GM23338 (cell line): ENCODE measurements at regions not wholly inside any gene's neighbourhood (a gene's known extent, or its start where the extent isn't known, plus 50 kb on each side); places are given as distances from the start of the nearest gene placed in this dataset.
A peak's percentile ranks its signal among the peaks of the same experiment; 100 is the strongest.

Experiments used
- ATAC-seq: fragments of 200-7000 bp; cut with Tn5 transposase; 3 replicates; pipeline ENCODE4 v1.9.1; 2020
- DNase-seq: peaks from one replicate; pipeline ENCODE4 v3.0.0-alpha.2; 2015; ENCODE audit warnings: low spot score
- H2AFZ ChIP-seq: fragments of 200-600 bp; sonication (generic); 2 replicates; pipeline ENCODE4 v1.8.0; 2016; ENCODE audit warnings: antibody characterized with exemption, mild to moderate bottlenecking, moderate library complexity
- H3F3A ChIP-seq: fragments of 200-600 bp; sonication (generic); replicated peaks from 2 replicates; pipeline ENCODE4 v1.8.0; 2017; ENCODE audit warnings: antibody characterized with exemption, mixed run types, low read depth
- H3K27ac ChIP-seq: fragments of 200-600 bp; sonication (generic); 2 replicates; pipeline ENCODE4 v1.6.1; 2016; ENCODE audit warnings: low read depth
- H3K27me3 ChIP-seq: fragments of 200-600 bp; sonication (generic); 2 replicates; pipeline ENCODE4 v1.8.0; 2016; ENCODE audit warnings: mild to moderate bottlenecking, mixed run types, moderate library complexity; ENCODE audit not compliant: insufficient read depth
- H3K36me3 ChIP-seq: fragments of 200-600 bp; sonication (generic); 2 replicates; pipeline ENCODE4 v1.8.0; 2016; ENCODE audit warnings: mild to moderate bottlenecking; ENCODE audit not compliant: insufficient read depth
- H3K4me1 ChIP-seq: fragments of 200-600 bp; sonication (generic); 2 replicates; pipeline ENCODE4 v1.8.0; 2016; ENCODE audit warnings: mild to moderate bottlenecking, moderate library complexity; ENCODE audit not compliant: insufficient read depth
- H3K4me2 ChIP-seq: fragments of 200-600 bp; sonication (generic); 2 replicates; pipeline ENCODE4 v1.7.1; 2017; ENCODE audit warnings: mixed run types
- H3K4me3 ChIP-seq: fragments of 200-600 bp; sonication (generic); 2 replicates; pipeline ENCODE4 v1.6.1; 2016; ENCODE audit warnings: mixed run types
- H3K79me2 ChIP-seq: fragments of 200-600 bp; sonication (generic); replicated peaks from 2 replicates; pipeline ENCODE4 v1.8.0; 2017; ENCODE audit warnings: mild to moderate bottlenecking; ENCODE audit not compliant: insufficient read depth
- H3K9me2 ChIP-seq: fragments of 200-600 bp; sonication (generic); 2 replicates; pipeline ENCODE4 v1.8.0; 2017; ENCODE audit not compliant: insufficient read depth
- H4K20me1 ChIP-seq: fragments of 200-600 bp; sonication (generic); replicated peaks from 2 replicates; pipeline ENCODE4 v1.8.0; 2017; ENCODE audit warnings: mild to moderate bottlenecking; ENCODE audit not compliant: insufficient read depth
- H3K27ac Mint-ChIP-seq: 2 replicates; pipeline ENCODE4 v1.8.0; 2020; ENCODE audit warnings: inconsistent platforms, mild to moderate bottlenecking, moderate library complexity, mixed read lengths
- H3K27me3 Mint-ChIP-seq: 3 replicates; pipeline ENCODE4 v1.8.0; 2022; ENCODE audit warnings: low read depth, mild to moderate bottlenecking, moderate library complexity, mixed read lengths, inconsistent platforms; ENCODE audit not compliant: insufficient read depth, poor library complexity
- H3K36me3 Mint-ChIP-seq: 3 replicates; pipeline ENCODE4 v1.8.0; 2021; ENCODE audit warnings: low read depth, mild to moderate bottlenecking, inconsistent platforms, moderate library complexity, mixed read lengths
- H3K4me1 Mint-ChIP-seq: 3 replicates; pipeline ENCODE4 v1.8.0; 2020; ENCODE audit warnings: mild to moderate bottlenecking, inconsistent platforms, mixed read lengths
- H3K4me3 Mint-ChIP-seq: 3 replicates; pipeline ENCODE4 v1.8.0; 2021; ENCODE audit warnings: moderate library complexity, mild to moderate bottlenecking, inconsistent platforms, mixed read lengths
- H3K9me3 Mint-ChIP-seq: 3 replicates; pipeline ENCODE4 v1.8.0; 2020; ENCODE audit warnings: moderate library complexity, mild to moderate bottlenecking, inconsistent platforms, mixed read lengths
- CREB1 ChIP-seq: fragments of 250-450 bp; sonication (Bioruptor Pico); IDR thresholded peaks from 2 replicates; pipeline ENCODE4 v1.5.0; 2020; ENCODE audit warnings: low read depth, mild to moderate bottlenecking, moderate library complexity
- EZH2 ChIP-seq: fragments of 200-600 bp; sonication (generic); IDR thresholded peaks from one replicate; pipeline ENCODE4 v1.8.0; 2017; ENCODE audit warnings: antibody characterized with exemption, mild to moderate bottlenecking, low read depth; ENCODE audit not compliant: unreplicated experiment
- EZH2phosphoT487 ChIP-seq: fragments of 200-600 bp; sonication (generic); IDR thresholded peaks from one replicate; pipeline ENCODE4 v1.8.1; 2018; ENCODE audit warnings: antibody characterized with exemption; ENCODE audit not compliant: unreplicated experiment
- JUNB ChIP-seq: IDR thresholded peaks from one replicate; pipeline ENCODE4 v1.6.1; 2016; ENCODE audit warnings: antibody characterized with exemption; ENCODE audit not compliant: unreplicated experiment
- NANOG ChIP-seq: IDR thresholded peaks from 2 replicates; pipeline ENCODE4 v1.6.1; 2016; ENCODE audit warnings: antibody characterized with exemption, borderline replicate concordance
- POLR2AphosphoS5 ChIP-seq: IDR thresholded peaks from 2 replicates; pipeline ENCODE4 v1.6.1; 2016; ENCODE audit warnings: antibody characterized with exemption, low read depth
- STAT1 ChIP-seq: IDR thresholded peaks from one replicate; pipeline ENCODE4 v1.6.1; 2016; ENCODE audit warnings: antibody characterized with exemption; ENCODE audit not compliant: unreplicated experiment
- ZNF114 ChIP-seq: fragments of 250-450 bp; sonication (Bioruptor Pico); IDR thresholded peaks from 2 replicates; pipeline ENCODE4 v1.5.0; 2020; ENCODE audit warnings: mild to moderate bottlenecking, moderate library complexity
- ZNF331 ChIP-seq: fragments of 250-450 bp; sonication (Bioruptor Pico); IDR thresholded peaks from 2 replicates; pipeline ENCODE4 v1.5.0; 2020; ENCODE audit warnings: low read depth, mild to moderate bottlenecking, moderate library complexity
- TF ChIP-seq, protein P1 (sequence below): IDR thresholded peaks from one replicate; pipeline ENCODE4 v1.6.1; 2018; ENCODE audit warnings: antibody characterized with exemption; ENCODE audit not compliant: unreplicated experiment
- TF ChIP-seq, protein P2 (sequence below): IDR thresholded peaks from 2 replicates; pipeline ENCODE4 v1.6.1; 2016; ENCODE audit warnings: antibody characterized with exemption
- TF ChIP-seq, protein P3 (sequence below), 2 experiments: fragments of 200-600 bp in 1 of 2; sonication (generic) in 1 of 2; conservative IDR thresholded peaks; 2 replicates each; pipeline versions ENCODE4 v1.5.1 to v1.6.1; 2016 to 2017; ENCODE audit warnings: antibody characterized with exemption in 2 of 2, low read depth in 2 of 2, mild to moderate bottlenecking in 2 of 2, moderate library complexity in 1 of 2
- TF ChIP-seq, protein P4 (sequence below): fragments of 250-450 bp; sonication (Bioruptor Pico); IDR thresholded peaks from 2 replicates; pipeline ENCODE4 v1.5.0; 2020; ENCODE audit warnings: mild to moderate bottlenecking, moderate library complexity

GRCh38 chr10:53403688-53404087 is 631.1 kb upstream of the MBL2 start:
- no peak for DNase-seq
- TF ChIP-seq EZH2phosphoT487: no peak
- TF ChIP-seq, protein P1, sequence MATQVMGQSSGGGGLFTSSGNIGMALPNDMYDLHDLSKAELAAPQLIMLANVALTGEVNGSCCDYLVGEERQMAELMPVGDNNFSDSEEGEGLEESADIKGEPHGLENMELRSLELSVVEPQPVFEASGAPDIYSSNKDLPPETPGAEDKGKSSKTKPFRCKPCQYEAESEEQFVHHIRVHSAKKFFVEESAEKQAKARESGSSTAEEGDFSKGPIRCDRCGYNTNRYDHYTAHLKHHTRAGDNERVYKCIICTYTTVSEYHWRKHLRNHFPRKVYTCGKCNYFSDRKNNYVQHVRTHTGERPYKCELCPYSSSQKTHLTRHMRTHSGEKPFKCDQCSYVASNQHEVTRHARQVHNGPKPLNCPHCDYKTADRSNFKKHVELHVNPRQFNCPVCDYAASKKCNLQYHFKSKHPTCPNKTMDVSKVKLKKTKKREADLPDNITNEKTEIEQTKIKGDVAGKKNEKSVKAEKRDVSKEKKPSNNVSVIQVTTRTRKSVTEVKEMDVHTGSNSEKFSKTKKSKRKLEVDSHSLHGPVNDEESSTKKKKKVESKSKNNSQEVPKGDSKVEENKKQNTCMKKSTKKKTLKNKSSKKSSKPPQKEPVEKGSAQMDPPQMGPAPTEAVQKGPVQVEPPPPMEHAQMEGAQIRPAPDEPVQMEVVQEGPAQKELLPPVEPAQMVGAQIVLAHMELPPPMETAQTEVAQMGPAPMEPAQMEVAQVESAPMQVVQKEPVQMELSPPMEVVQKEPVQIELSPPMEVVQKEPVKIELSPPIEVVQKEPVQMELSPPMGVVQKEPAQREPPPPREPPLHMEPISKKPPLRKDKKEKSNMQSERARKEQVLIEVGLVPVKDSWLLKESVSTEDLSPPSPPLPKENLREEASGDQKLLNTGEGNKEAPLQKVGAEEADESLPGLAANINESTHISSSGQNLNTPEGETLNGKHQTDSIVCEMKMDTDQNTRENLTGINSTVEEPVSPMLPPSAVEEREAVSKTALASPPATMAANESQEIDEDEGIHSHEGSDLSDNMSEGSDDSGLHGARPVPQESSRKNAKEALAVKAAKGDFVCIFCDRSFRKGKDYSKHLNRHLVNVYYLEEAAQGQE: no peak
- TF ChIP-seq, protein P2, sequence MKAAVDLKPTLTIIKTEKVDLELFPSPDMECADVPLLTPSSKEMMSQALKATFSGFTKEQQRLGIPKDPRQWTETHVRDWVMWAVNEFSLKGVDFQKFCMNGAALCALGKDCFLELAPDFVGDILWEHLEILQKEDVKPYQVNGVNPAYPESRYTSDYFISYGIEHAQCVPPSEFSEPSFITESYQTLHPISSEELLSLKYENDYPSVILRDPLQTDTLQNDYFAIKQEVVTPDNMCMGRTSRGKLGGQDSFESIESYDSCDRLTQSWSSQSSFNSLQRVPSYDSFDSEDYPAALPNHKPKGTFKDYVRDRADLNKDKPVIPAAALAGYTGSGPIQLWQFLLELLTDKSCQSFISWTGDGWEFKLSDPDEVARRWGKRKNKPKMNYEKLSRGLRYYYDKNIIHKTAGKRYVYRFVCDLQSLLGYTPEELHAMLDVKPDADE: no peak
- TF ChIP-seq JUNB: no peak
- TF ChIP-seq POLR2AphosphoS5: no peak
- no peak for TF ChIP-seq ZNF114 (CRISPR knock-in tag)
- TF ChIP-seq, protein P3, sequence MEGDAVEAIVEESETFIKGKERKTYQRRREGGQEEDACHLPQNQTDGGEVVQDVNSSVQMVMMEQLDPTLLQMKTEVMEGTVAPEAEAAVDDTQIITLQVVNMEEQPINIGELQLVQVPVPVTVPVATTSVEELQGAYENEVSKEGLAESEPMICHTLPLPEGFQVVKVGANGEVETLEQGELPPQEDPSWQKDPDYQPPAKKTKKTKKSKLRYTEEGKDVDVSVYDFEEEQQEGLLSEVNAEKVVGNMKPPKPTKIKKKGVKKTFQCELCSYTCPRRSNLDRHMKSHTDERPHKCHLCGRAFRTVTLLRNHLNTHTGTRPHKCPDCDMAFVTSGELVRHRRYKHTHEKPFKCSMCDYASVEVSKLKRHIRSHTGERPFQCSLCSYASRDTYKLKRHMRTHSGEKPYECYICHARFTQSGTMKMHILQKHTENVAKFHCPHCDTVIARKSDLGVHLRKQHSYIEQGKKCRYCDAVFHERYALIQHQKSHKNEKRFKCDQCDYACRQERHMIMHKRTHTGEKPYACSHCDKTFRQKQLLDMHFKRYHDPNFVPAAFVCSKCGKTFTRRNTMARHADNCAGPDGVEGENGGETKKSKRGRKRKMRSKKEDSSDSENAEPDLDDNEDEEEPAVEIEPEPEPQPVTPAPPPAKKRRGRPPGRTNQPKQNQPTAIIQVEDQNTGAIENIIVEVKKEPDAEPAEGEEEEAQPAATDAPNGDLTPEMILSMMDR (conservative IDR thresholded peaks at IDR 0.05; ENCODE audit: low read depth in 2 of 2): no peak
- no peak for TF ChIP-seq EZH2
- TF ChIP-seq ZNF331 (CRISPR knock-in tag): no peak
- TF ChIP-seq, protein P4, sequence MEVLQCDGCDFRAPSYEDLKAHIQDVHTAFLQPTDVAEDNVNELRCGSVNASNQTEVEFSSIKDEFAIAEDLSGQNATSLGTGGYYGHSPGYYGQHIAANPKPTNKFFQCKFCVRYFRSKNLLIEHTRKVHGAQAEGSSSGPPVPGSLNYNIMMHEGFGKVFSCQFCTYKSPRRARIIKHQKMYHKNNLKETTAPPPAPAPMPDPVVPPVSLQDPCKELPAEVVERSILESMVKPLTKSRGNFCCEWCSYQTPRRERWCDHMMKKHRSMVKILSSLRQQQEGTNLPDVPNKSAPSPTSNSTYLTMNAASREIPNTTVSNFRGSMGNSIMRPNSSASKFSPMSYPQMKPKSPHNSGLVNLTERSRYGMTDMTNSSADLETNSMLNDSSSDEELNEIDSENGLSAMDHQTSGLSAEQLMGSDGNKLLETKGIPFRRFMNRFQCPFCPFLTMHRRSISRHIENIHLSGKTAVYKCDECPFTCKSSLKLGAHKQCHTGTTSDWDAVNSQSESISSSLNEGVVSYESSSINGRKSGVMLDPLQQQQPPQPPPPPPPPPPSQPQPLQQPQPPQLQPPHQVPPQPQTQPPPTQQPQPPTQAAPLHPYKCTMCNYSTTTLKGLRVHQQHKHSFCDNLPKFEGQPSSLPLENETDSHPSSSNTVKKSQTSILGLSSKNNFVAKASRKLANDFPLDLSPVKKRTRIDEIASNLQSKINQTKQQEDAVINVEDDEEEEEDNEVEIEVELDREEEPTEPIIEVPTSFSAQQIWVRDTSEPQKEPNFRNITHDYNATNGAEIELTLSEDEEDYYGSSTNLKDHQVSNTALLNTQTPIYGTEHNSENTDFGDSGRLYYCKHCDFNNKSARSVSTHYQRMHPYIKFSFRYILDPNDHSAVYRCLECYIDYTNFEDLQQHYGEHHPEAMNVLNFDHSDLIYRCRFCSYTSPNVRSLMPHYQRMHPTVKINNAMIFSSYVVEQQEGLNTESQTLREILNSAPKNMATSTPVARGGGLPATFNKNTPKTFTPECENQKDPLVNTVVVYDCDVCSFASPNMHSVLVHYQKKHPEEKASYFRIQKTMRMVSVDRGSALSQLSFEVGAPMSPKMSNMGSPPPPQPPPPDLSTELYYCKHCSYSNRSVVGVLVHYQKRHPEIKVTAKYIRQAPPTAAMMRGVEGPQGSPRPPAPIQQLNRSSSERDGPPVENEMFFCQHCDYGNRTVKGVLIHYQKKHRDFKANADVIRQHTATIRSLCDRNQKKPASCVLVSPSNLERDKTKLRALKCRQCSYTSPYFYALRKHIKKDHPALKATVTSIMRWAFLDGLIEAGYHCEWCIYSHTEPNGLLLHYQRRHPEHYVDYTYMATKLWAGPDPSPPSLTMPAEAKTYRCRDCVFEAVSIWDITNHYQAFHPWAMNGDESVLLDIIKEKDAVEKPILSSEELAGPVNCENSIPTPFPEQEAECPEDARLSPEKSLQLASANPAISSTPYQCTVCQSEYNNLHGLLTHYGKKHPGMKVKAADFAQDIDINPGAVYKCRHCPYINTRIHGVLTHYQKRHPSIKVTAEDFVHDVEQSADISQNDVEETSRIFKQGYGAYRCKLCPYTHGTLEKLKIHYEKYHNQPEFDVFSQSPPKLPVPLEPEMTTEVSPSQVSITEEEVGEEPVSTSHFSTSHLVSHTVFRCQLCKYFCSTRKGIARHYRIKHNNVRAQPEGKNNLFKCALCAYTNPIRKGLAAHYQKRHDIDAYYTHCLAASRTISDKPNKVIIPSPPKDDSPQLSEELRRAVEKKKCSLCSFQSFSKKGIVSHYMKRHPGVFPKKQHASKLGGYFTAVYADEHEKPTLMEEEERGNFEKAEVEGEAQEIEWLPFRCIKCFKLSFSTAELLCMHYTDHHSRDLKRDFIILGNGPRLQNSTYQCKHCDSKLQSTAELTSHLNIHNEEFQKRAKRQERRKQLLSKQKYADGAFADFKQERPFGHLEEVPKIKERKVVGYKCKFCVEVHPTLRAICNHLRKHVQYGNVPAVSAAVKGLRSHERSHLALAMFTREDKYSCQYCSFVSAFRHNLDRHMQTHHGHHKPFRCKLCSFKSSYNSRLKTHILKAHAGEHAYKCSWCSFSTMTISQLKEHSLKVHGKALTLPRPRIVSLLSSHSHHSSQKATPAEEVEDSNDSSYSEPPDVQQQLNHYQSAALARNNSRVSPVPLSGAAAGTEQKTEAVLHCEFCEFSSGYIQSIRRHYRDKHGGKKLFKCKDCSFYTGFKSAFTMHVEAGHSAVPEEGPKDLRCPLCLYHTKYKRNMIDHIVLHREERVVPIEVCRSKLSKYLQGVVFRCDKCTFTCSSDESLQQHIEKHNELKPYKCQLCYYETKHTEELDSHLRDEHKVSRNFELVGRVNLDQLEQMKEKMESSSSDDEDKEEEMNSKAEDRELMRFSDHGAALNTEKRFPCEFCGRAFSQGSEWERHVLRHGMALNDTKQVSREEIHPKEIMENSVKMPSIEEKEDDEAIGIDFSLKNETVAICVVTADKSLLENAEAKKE (CRISPR knock-in tag): no peak
- TF ChIP-seq CREB1: no peak
- TF ChIP-seq STAT1: no peak
- TF ChIP-seq NANOG: no peak
- ATAC-seq: no peak

More at GRCh38 chr10:53403688-53404087, 631.1 kb upstream of the MBL2 start:
- no peaks in the 10 kb centered on the region for H3F3A ChIP-seq
- H3K36me3 Mint-ChIP-seq: peaks cover 12% of the 10 kb centered on the region
- no peak overlapping the region for H2AFZ ChIP-seq
- H3K9me3 Mint-ChIP-seq: peaks cover 10% of the 10 kb centered on the region
- H3K27me3 Mint-ChIP-seq: peaks cover 7% of the 10 kb centered on the region
- no peaks in the 10 kb centered on the region for H3K79me2 ChIP-seq
- peaks cover 7% of the 10 kb centered on the region; the same call in 1 of the 2 replicates for H3K4me1 ChIP-seq
- H3K27ac Mint-ChIP-seq: 0 out of 2 replicates have a peak overlapping the region, but pooled peaks have one; percentile 7
- H3K9me2 ChIP-seq: no peaks in the 10 kb centered on the region; the same call in 1 of the 2 replicates
- no peak overlapping the region for H3K4me2 ChIP-seq
- no peaks in the 10 kb centered on the region for H3K27me3 ChIP-seq
- H3K36me3 ChIP-seq: no peaks in the 10 kb centered on the region
- peaks cover 7% of the 10 kb centered on the region for H3K4me1 Mint-ChIP-seq
- no peak overlapping the region for H3K4me3 Mint-ChIP-seq
- H3K4me3 ChIP-seq: no peak overlapping the region
- no peak overlapping the region for H3K27ac ChIP-seq
- H4K20me1 ChIP-seq: no peaks in the 10 kb centered on the region
